Type B pancreatic cell (in vitro differentiated cells): ENCODE measurements at regions not wholly inside any gene's neighbourhood (a gene's known extent, or its start where the extent isn't known, plus 50 kb on each side); places are given as distances from the start of the nearest gene placed in this dataset.
A peak's percentile ranks its signal among the peaks of the same experiment; 100 is the strongest.
"Not testable (repeated sequence)": the region's sequence is repeated elsewhere in the genome, so short reads cannot be mapped to it uniquely, and the experiment has no call there.

Experiments used
- DNase-seq: peaks from one replicate; pipeline ENCODE4 v3.0.0; 2021; ENCODE audit warnings: mixed read lengths; ENCODE audit not compliant: unreplicated experiment; ENCODE audit errors: extremely low spot score
- H3K27ac Mint-ChIP-seq: 2 replicates; pipeline ENCODE4 v1.8.0; 2021; ENCODE audit warnings: mild to moderate bottlenecking, mixed read lengths
- H3K27me3 Mint-ChIP-seq: 2 replicates; pipeline ENCODE4 v1.8.0; 2021; ENCODE audit warnings: mixed read lengths
- H3K36me3 Mint-ChIP-seq: 2 replicates; pipeline ENCODE4 v1.8.0; 2021; ENCODE audit warnings: mixed read lengths
- H3K4me1 Mint-ChIP-seq: one replicate; pipeline ENCODE4 v1.8.0; 2021; ENCODE audit warnings: mixed read lengths; ENCODE audit not compliant: unreplicated experiment
- H3K4me3 Mint-ChIP-seq: 2 replicates; pipeline ENCODE4 v1.8.0; 2021; ENCODE audit warnings: mild to moderate bottlenecking, mixed read lengths
- H3K9me3 Mint-ChIP-seq: 2 replicates; pipeline ENCODE4 v1.8.0; 2021; ENCODE audit warnings: mixed read lengths
- TF ChIP-seq, protein P1 (sequence below): fragments of 200-600 bp; sonication (generic); conservative IDR thresholded peaks from 2 replicates; pipeline ENCODE4 v1.5.0; 2021; ENCODE audit warnings: antibody characterized with exemption, mild to moderate bottlenecking

DNA sequence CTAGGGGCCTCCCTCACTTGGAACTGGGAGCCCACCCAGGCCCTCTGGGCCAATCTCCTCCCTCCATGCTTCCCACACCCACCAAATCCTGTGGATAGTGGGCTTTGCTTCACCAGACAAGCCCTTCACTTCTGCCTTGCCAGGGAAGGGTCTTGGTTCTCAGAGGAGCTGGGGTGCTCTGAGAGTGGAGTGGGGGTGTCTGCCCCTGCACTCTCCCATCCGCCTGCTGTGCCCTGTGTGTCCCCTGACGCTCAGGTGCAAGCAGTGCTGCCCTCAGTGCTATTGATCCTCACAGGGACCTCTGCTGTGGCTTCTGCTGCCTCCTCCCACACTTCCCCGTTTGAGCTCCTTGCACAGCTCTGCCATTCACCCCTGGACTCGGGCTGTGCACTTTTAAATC is 117.3 kb upstream of the NKX1-1 start:
- TF ChIP-seq, protein P1, sequence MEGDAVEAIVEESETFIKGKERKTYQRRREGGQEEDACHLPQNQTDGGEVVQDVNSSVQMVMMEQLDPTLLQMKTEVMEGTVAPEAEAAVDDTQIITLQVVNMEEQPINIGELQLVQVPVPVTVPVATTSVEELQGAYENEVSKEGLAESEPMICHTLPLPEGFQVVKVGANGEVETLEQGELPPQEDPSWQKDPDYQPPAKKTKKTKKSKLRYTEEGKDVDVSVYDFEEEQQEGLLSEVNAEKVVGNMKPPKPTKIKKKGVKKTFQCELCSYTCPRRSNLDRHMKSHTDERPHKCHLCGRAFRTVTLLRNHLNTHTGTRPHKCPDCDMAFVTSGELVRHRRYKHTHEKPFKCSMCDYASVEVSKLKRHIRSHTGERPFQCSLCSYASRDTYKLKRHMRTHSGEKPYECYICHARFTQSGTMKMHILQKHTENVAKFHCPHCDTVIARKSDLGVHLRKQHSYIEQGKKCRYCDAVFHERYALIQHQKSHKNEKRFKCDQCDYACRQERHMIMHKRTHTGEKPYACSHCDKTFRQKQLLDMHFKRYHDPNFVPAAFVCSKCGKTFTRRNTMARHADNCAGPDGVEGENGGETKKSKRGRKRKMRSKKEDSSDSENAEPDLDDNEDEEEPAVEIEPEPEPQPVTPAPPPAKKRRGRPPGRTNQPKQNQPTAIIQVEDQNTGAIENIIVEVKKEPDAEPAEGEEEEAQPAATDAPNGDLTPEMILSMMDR, result no peak
- H3K4me3 Mint-ChIP-seq, result no peak overlapping the region
- H3K27me3 Mint-ChIP-seq, result peaks cover 65% of the 10 kb centered on the region
- peak overlapping the region; percentile 51 for H3K27ac Mint-ChIP-seq
- H3K36me3 Mint-ChIP-seq, result no peaks in the 10 kb centered on the region
- no peaks in the 10 kb centered on the region for H3K9me3 Mint-ChIP-seq
- H3K4me1 Mint-ChIP-seq, result peaks cover 4% of the 10 kb centered on the region
- DNase-seq, result no peak

DNA sequence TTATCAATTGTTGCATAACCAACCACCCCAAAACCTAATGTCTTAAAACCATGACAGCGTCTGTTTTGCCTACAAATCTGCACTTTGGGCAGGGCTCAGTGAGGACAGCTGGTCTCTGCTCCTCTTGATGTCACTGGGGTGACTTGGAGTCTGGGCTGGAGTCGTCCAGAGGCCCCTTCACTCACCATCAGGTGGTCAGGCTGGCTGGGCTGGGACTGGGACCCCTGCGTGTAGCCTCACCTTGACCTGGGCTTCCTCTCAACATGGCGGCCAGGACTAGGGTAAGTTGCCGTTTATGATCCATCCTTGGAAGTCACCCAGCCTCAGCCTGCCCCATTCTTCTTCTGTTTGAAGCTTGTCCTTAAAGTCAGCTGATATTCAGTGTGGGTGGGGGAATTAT is 116.8 kb upstream of the NKX1-1 start:
- peaks cover 60% of the 10 kb centered on the region for H3K27me3 Mint-ChIP-seq
- no peak overlapping the region for H3K4me3 Mint-ChIP-seq
- TF ChIP-seq, protein P1, result no peak

DNA sequence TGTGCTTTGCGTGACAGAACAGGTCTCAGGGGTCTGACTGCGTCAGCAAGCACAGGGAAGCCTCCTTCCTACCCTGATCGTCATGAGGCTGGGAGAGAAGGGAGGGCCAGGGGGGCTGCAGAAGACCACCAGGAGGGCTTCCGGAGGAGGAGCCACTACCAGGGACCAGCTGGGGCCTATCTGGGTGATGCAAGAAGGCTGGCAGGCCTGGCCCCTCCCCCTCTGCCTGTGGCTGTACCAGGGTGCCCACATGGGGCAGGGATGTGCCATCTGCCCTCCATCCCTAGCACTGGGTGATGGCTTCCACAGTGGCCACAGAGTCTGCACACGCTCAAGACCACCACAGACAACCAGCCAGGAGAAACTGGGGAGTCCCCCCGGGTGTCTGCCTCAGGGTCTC is 116.4 kb upstream of the NKX1-1 start:
- H3K36me3 Mint-ChIP-seq, result no peaks in the 10 kb centered on the region
- H3K27ac Mint-ChIP-seq, result no peak overlapping the region
- no peak overlapping the region for H3K4me3 Mint-ChIP-seq
- peaks cover 56% of the 10 kb centered on the region for H3K27me3 Mint-ChIP-seq
- DNase-seq, result no peak
- TF ChIP-seq, protein P1, result no peak
- peaks cover 4% of the 10 kb centered on the region for H3K4me1 Mint-ChIP-seq
- no peaks in the 10 kb centered on the region for H3K9me3 Mint-ChIP-seq

More for the DNA sequence above, 116.8 kb upstream of the NKX1-1 start:
- DNase-seq, result no peak
- Mint-ChIP-seq H3K9me3 (no peaks in the 10 kb centered on the region), H3K27ac (no peak overlapping the region), H3K4me1 (peaks cover 4% of the 10 kb centered on the region), H3K36me3 (no peaks in the 10 kb centered on the region)

DNA sequence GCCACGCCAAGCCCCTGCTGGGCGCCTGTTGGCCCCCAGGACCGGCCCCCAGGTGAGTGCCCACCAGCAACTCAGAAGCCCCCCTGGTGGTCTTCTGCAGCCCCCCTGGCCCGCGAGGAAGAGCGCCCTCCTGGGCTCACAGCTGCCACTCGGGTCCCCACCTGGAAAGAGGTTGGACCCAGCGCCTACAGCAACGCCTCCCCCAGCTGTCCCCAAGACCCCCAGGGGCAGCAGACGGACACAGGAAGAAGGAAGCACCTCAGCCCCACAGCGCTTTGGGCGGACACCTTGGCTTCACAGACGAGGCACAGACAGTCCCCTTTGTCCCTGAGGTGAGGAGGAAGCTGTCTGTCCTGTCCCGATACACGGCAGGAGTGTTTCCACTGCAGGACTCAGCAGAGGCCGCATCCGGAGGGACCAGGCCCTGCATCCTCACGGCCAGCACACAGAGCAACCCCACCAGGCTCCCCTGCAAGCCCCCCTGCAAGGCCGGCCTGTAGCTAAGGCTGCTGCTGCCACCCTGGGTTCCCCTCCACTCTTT is 115.6 kb upstream of the NKX1-1 start:
- DNase-seq, result no peak
- no peak overlapping the region for H3K4me3 Mint-ChIP-seq
- H3K36me3 Mint-ChIP-seq, result no peaks in the 10 kb centered on the region
- H3K27ac Mint-ChIP-seq, result no peak overlapping the region
- TF ChIP-seq, protein P1, result no peak
- peaks cover 4% of the 10 kb centered on the region for H3K4me1 Mint-ChIP-seq
- no peaks in the 10 kb centered on the region for H3K9me3 Mint-ChIP-seq
- H3K27me3 Mint-ChIP-seq, result peaks cover 51% of the 10 kb centered on the region

DNA sequence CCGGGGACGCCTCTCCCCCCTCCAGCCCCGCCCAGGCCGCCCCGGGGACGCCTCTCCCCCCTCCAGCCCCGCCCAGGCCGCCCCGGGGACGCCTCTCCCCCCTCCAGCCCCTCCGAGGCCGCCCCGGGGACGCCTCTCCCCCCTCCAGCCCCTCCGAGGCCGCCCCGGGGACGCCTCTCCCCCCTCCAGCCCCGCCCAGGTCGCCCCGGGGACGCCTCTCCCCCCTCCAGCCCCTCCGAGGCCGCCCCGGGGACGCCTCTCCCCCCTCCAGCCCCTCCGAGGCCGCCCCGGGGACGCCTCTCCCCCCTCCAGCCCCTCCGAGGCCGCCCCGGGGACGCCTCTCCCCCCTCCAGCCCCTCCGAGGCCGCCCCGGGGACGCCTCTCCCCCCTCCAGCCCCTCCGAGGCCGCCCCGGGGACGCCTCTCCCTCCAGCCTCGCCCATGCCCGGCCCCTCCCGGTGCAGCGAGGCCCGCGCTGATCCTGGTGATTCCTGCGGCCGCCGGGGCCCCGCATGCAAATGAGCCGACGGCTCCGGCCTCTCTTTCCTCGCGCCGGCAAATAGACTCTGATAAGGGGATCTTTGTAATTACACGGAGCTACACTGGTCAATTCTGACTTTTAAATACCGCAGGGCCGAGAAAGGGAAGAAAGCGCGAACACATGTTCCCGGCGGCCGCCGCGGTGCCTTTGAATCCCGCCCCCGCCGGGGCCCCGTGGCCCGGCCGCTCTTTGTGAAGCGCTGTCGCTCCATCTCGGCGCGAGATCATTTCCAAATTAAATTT is 114.7 kb upstream of the NKX1-1 start:
- DNase-seq, H3K9me3 Mint-ChIP-seq, H3K36me3 Mint-ChIP-seq, H3K4me1 Mint-ChIP-seq, H3K27ac Mint-ChIP-seq: not testable (repeated sequence)
- H3K4me3 Mint-ChIP-seq, result peak overlapping the region; percentile 72
- peaks cover 52% of the 10 kb centered on the region for H3K27me3 Mint-ChIP-seq
